Naive thymus-derived CD8-positive, alpha-beta T cell (primary cell): ENCODE measurements at regions not wholly inside any gene's neighbourhood (a gene's known extent, or its start where the extent isn't known, plus 50 kb on each side); places are given as distances from the start of the nearest gene placed in this dataset.

Experiments
- ATAC-seq, 2 donors: fragments of 150-1000 bp; cut with Tn5 transposase in 1 of 2; sonication (Bioruptor Pico), chemical (Tn5 transposase) in 1 of 2; 1 replicate in 1 of 2; 2 replicates in 1 of 2; pipeline ENCODE4 v1.10.0; 2021; ENCODE audit warnings: mild to moderate bottlenecking in 2 of 2, moderate library complexity in 2 of 2
- POLR2A ChIA-PET: fragments of 350-600 bp; sonication (Branson Sonifier 250); formaldehyde crosslinking; loops from one replicate; lab custom pipeline; 2021; ENCODE audit warnings: antibody characterized with exemption; lab: Charles Lee
- DNase-seq, 10 donors: peaks; one replicate each; pipeline versions ENCODE4 v3.0.0 to v3.0.0-alpha.2; 2020 to 2022
- H3K27ac Mint-ChIP-seq, 10 donors: one replicate each; pipeline ENCODE4 v1.8.0; 2020 to 2022; ENCODE audit warnings: mild to moderate bottlenecking in 10 of 10, mixed read lengths in 10 of 10, moderate library complexity in 4 of 10, inconsistent platforms in 1 of 10
- H3K27me3 Mint-ChIP-seq, 5 donors: one replicate each; pipeline ENCODE4 v1.8.0; 2021 to 2022; ENCODE audit warnings: mixed read lengths in 5 of 5
- H3K36me3 Mint-ChIP-seq, 3 donors: one replicate each; pipeline ENCODE4 v1.8.0; 2020 to 2022; ENCODE audit warnings: mixed read lengths in 3 of 3, mild to moderate bottlenecking in 2 of 3, inconsistent platforms in 1 of 3
- H3K4me1 Mint-ChIP-seq, 4 donors: one replicate each; pipeline ENCODE4 v1.8.0; 2021 to 2022; ENCODE audit warnings: mixed read lengths in 4 of 4
- H3K4me3 Mint-ChIP-seq, 10 donors: one replicate each; pipeline ENCODE4 v1.8.0; 2020 to 2022; ENCODE audit warnings: mild to moderate bottlenecking in 10 of 10, mixed read lengths in 10 of 10, moderate library complexity in 6 of 10, inconsistent platforms in 1 of 10
- H3K9me3 Mint-ChIP-seq, 9 donors: one replicate each; pipeline ENCODE4 v1.8.0; 2020 to 2022; ENCODE audit warnings: mixed read lengths in 9 of 9, mild to moderate bottlenecking in 3 of 9, inconsistent platforms in 1 of 9, moderate library complexity in 1 of 9

GRCh38 chr17:412211-413015 lies 59.8 kb upstream of the RPH3AL start:
- Mint-ChIP-seq H3K4me1 (peaks cover 54 to 81% (median 75%) of the 10 kb centered on the region in 4 donors), H3K27ac (peak overlapping the region; percentile 63 to 99 (median 95)), H3K9me3 (peaks cover 0 to 5% (median 0%) of the 10 kb centered on the region in 9 donors), H3K27me3 (peaks cover 0 to 7% (median 0%) of the 10 kb centered on the region in 5 donors), H3K4me3 (peak overlapping the region; percentile 69 to 99 (median 86)), H3K36me3 (peaks cover 0 to 4% (median 0%) of the 10 kb centered on the region in 3 donors)
- POLR2A ChIA-PET = interaction anchor here (0.6 to 2.3 kb wide), 19 partner anchors 10 to 569 kb away, joined by 3 to 18 read pairs (median 5); partner anchors contain the start of gene GEMIN4
- no peak for ATAC-seq
- peak; percentile 41 to 86 (median 68) for DNase-seq

GRCh38 chr17:411421-412120 lies 59.0 kb upstream of the RPH3AL start:
- H3K9me3 Mint-ChIP-seq = peaks cover 0 to 5% (median 0%) of the 10 kb centered on the region in 9 donors
- POLR2A ChIA-PET = interaction anchor here (0.9 to 2.3 kb wide), 16 partner anchors 10 to 569 kb away, joined by 3 to 18 read pairs (median 5); partner anchors contain the start of gene GEMIN4
- ATAC-seq = no peak

GRCh38 chr17:410543-411401 lies 58.2 kb upstream of the RPH3AL start:
- Mint-ChIP-seq H3K9me3 (peaks cover 0 to 5% (median 0%) of the 10 kb centered on the region in 9 donors), H3K36me3 (peaks cover 0 to 4% (median 0%) of the 10 kb centered on the region in 3 donors), H3K27ac (peak overlapping the region; percentile 90 to 99 (median 97)), H3K27me3 (peaks cover 0 to 7% (median 0%) of the 10 kb centered on the region in 5 donors), H3K4me3 (peak overlapping the region; percentile 85 to 99 (median 93)), H3K4me1 (peaks cover 49 to 68% (median 60%) of the 10 kb centered on the region in 4 donors)
- DNase-seq (peak; percentile 53 to 92 (median 84)), ATAC-seq (peak; percentile 80 to 88)
- POLR2A ChIA-PET = interaction anchor here (0.6 to 2.3 kb wide), 8 partner anchors 25 to 570 kb away, joined by 3 to 18 read pairs (median 4); no protein-coding TSS in a partner anchor

More at GRCh38 chr17:411421-412120, 59.0 kb upstream of the RPH3AL start:
- peaks cover 54 to 76% (median 68%) of the 10 kb centered on the region in 4 donors for H3K4me1 Mint-ChIP-seq
- peaks cover 0 to 7% (median 0%) of the 10 kb centered on the region in 5 donors for H3K27me3 Mint-ChIP-seq
- H3K27ac Mint-ChIP-seq = peak overlapping the region in 9 of 10 donors; percentile 94 to 99 (median 97)
- peaks cover 0 to 4% (median 0%) of the 10 kb centered on the region in 3 donors for H3K36me3 Mint-ChIP-seq
- H3K4me3 Mint-ChIP-seq = peak overlapping the region; percentile 85 to 99 (median 93)
- DNase-seq = no peak

- Mint-ChIP-seq H3K27ac (peak overlapping the region; percentile 94 to 99 (median 97)), H3K4me3 (peak overlapping the region; percentile 85 to 99 (median 93)), H3K9me3 (peaks cover 0 to 5% (median 0%) of the 10 kb centered on the region in 9 donors), H3K27me3 (peaks cover 0 to 7% (median 0%) of the 10 kb centered on the region in 5 donors), H3K4me1 (peaks cover 48 to 60% (median 55%) of the 10 kb centered on the region in 4 donors), H3K36me3 (peaks cover 0 to 6% (median 0%) of the 10 kb centered on the region in 3 donors)
- POLR2A ChIA-PET = interaction anchor here (0.8 to 2.1 kb wide), 4 partner anchors 76 to 571 kb away, joined by 3 to 10 read pairs (median 4); no protein-coding TSS in a partner anchor
- ATAC-seq = peak; percentile 22 to 55
- DNase-seq = peak; percentile 96 to 100 (median 99)
Measured at GRCh38 chr17:409848-410542, 57.4 kb upstream of the RPH3AL start.

GRCh38 chr17:409308-409847 lies 56.8 kb upstream of the RPH3AL start:
- H3K4me1 Mint-ChIP-seq = peaks cover 46 to 55% (median 51%) of the 10 kb centered on the region in 4 donors
- H3K36me3 Mint-ChIP-seq = peaks cover under 1 to 6% (median 2%) of the 10 kb centered on the region in 3 donors
- H3K27me3 Mint-ChIP-seq = peaks cover 0 to 7% (median 0%) of the 10 kb centered on the region in 5 donors
- H3K9me3 Mint-ChIP-seq = peaks cover 0 to 5% (median 0%) of the 10 kb centered on the region in 9 donors
- peak overlapping the region; percentile 85 to 99 (median 93) for H3K4me3 Mint-ChIP-seq
- POLR2A ChIA-PET = interaction anchor here (0.7 to 1.2 kb wide), 2 partner anchors 15 to 75 kb away, joined by 3 to 5 read pairs; no protein-coding TSS in a partner anchor
- H3K27ac Mint-ChIP-seq = peak overlapping the region; percentile 94 to 99 (median 97)
- DNase-seq (no peak), ATAC-seq (no peak)

- no peak for DNase-seq
Measured at GRCh38 chr17:404703-405102, 52.1 kb upstream of the RPH3AL start.

More at GRCh38 chr17:404703-405102, 52.1 kb upstream of the RPH3AL start:
- peaks cover 2 to 21% (median 4%) of the 10 kb centered on the region in 3 donors for H3K36me3 Mint-ChIP-seq
- peaks cover 0 to 1% (median 0%) of the 10 kb centered on the region in 5 donors for H3K27me3 Mint-ChIP-seq
- peaks cover 9 to 20% (median 16%) of the 10 kb centered on the region in 4 donors for H3K4me1 Mint-ChIP-seq
- H3K27ac Mint-ChIP-seq = peak overlapping the region in 1 of 10 donors; percentile 40
- ATAC-seq = no peak
- peaks cover 0 to 2% (median 0%) of the 10 kb centered on the region in 9 donors for H3K9me3 Mint-ChIP-seq
- POLR2A ChIA-PET = interaction anchor here (0.5 kb wide), 1 partner anchor 111 kb away, joined by 4 read pairs; no protein-coding TSS in a partner anchor
- H3K4me3 Mint-ChIP-seq = no peak overlapping the region
